Liver (tissue), 8 donors: ENCODE measurements at regions not wholly inside any gene's neighbourhood (a gene's known extent, or its start where the extent isn't known, plus 50 kb on each side); places are given as distances from the start of the nearest gene placed in this dataset.

ENCODE experiments used
- DNase-seq: peaks from one replicate; pipeline ENCODE4 v3.0.0-alpha.2; 2017; ENCODE audit warnings: low spot score
- H3K27ac ChIP-seq, 2 donors: one replicate each; pipeline ENCODE4 v1.7.0; 2013; ENCODE audit warnings: inconsistent platforms in 2 of 2, low read length in 2 of 2, control low read depth in 1 of 2, low read depth in 1 of 2, mild to moderate bottlenecking in 1 of 2
- H3K27me3 ChIP-seq, 4 donors: one replicate each; pipeline versions ENCODE4 v1.6.1 to v1.7.0; 2013; ENCODE audit warnings: low read length in 3 of 4, inconsistent platforms in 1 of 4, mild to moderate bottlenecking in 1 of 4, moderate library complexity in 1 of 4; ENCODE audit not compliant: control insufficient read depth in 4 of 4, insufficient read depth in 4 of 4
- H3K36me3 ChIP-seq, 4 donors: one replicate each; pipeline versions ENCODE4 v1.6.1 to v1.7.0; 2013; ENCODE audit warnings: low read length in 3 of 4, mild to moderate bottlenecking in 3 of 4, low read depth in 1 of 4, moderate library complexity in 1 of 4; ENCODE audit not compliant: control insufficient read depth in 4 of 4, insufficient read depth in 3 of 4
- H3K4me1 ChIP-seq, 4 donors: one replicate each; pipeline versions ENCODE4 v1.6.1 to v1.7.0; 2013; ENCODE audit warnings: low read length in 3 of 4, mild to moderate bottlenecking in 3 of 4, moderate library complexity in 1 of 4; ENCODE audit not compliant: control insufficient read depth in 4 of 4, insufficient read depth in 4 of 4
- H3K4me3 ChIP-seq, 3 donors: one replicate each; pipeline versions ENCODE4 v1.6.1 to v1.7.0; 2013; ENCODE audit warnings: low read length in 3 of 3, control low read depth in 1 of 3, low read depth in 1 of 3, mild to moderate bottlenecking in 1 of 3
- H3K9ac ChIP-seq, 2 donors: one replicate each; pipeline ENCODE4 v1.7.0; 2013; ENCODE audit warnings: low read length in 2 of 2, mild to moderate bottlenecking in 2 of 2, moderate library complexity in 2 of 2, control low read depth in 1 of 2, low read depth in 1 of 2
- H3K9me3 ChIP-seq, 4 donors: one replicate each; pipeline versions ENCODE4 v1.6.1 to v1.7.0; 2013; ENCODE audit warnings: low read length in 3 of 4; ENCODE audit not compliant: control insufficient read depth in 4 of 4
- ATF3 ChIP-seq: IDR thresholded peaks from 2 replicates; pipeline ENCODE4 v1.6.1; 2016; ENCODE audit warnings: antibody characterized with exemption
- CTCF ChIP-seq: fragments of 150-350 bp; IDR thresholded peaks from 2 replicates; pipeline ENCODE4 v1.5.1; 2017; ENCODE audit warnings: improper control_type of control experiment, low read depth, low read length; ENCODE audit not compliant: missing input control
- EGR1 ChIP-seq, 2 donors: IDR thresholded peaks; 2 replicates each; pipeline ENCODE4 v1.6.1; 2016 to 2018; ENCODE audit warnings: antibody characterized with exemption in 2 of 2, low read depth in 2 of 2
- FOXA1 ChIP-seq: IDR thresholded peaks from 2 replicates; pipeline ENCODE4 v1.6.1; 2016; ENCODE audit warnings: antibody characterized with exemption
- FOXA2 ChIP-seq: IDR thresholded peaks from 2 replicates; pipeline ENCODE4 v1.6.1; 2016; ENCODE audit warnings: antibody characterized with exemption
- HNF4A ChIP-seq, 2 donors: conservative IDR thresholded peaks; 2 replicates each; pipeline ENCODE4 v1.6.1; 2016; ENCODE audit warnings: antibody characterized with exemption in 2 of 2, mild to moderate bottlenecking in 2 of 2
- HNF4G ChIP-seq: IDR thresholded peaks from 2 replicates; pipeline ENCODE4 v1.6.1; 2016; ENCODE audit warnings: antibody characterized with exemption
- JUND ChIP-seq, 2 donors: IDR thresholded peaks; 2 replicates each; pipeline ENCODE4 v1.6.1; 2016; ENCODE audit warnings: antibody characterized with exemption in 2 of 2
- MAX ChIP-seq: IDR thresholded peaks from 2 replicates; pipeline ENCODE4 v1.6.1; 2016; ENCODE audit warnings: antibody characterized with exemption
- NR2F2 ChIP-seq: IDR thresholded peaks from 2 replicates; pipeline ENCODE4 v1.6.1; 2016; ENCODE audit warnings: antibody characterized with exemption
- RAD21 ChIP-seq, 2 donors: IDR thresholded peaks; 2 replicates each; pipeline ENCODE4 v1.6.1; 2016; ENCODE audit warnings: antibody characterized with exemption in 2 of 2, mild to moderate bottlenecking in 2 of 2
- RXRA ChIP-seq, 2 donors: IDR thresholded peaks; 2 replicates each; pipeline ENCODE4 v1.6.1; 2017 to 2018; ENCODE audit warnings: antibody characterized with exemption in 2 of 2, mild to moderate bottlenecking in 1 of 2
- SP1 ChIP-seq: IDR thresholded peaks from 2 replicates; pipeline ENCODE4 v1.6.1; 2018; ENCODE audit warnings: antibody characterized with exemption, mild to moderate bottlenecking
- TAF1 ChIP-seq: conservative IDR thresholded peaks from 2 replicates; pipeline ENCODE4 v1.6.1; 2016; ENCODE audit warnings: antibody characterized with exemption, mild to moderate bottlenecking
- YY1 ChIP-seq: IDR thresholded peaks from 2 replicates; pipeline ENCODE4 v1.6.1; 2016; ENCODE audit warnings: antibody characterized with exemption, mild to moderate bottlenecking
- WGBS: extraction: QIAGEN DNeasy Blood & Tissue Kit; methylation state at CpG from one replicate; pipeline ENCODE4 v1.1.7; 2013; 5-methylcytosine and 5-hydroxymethylcytosine counted together
- TF ChIP-seq, protein P1 (sequence below): IDR thresholded peaks from 2 replicates; pipeline ENCODE4 v1.6.1; 2016; ENCODE audit warnings: antibody characterized with exemption, mild to moderate bottlenecking
- TF ChIP-seq, protein P2 (sequence below): IDR thresholded peaks from 2 replicates; pipeline ENCODE4 v1.6.1; 2016; ENCODE audit warnings: antibody characterized with exemption
- donor health status: healthy.
- donor health status: healthy.
- donor health status: healthy.
- donor health status: healthy.
- donor health status: healthy.

DNA sequence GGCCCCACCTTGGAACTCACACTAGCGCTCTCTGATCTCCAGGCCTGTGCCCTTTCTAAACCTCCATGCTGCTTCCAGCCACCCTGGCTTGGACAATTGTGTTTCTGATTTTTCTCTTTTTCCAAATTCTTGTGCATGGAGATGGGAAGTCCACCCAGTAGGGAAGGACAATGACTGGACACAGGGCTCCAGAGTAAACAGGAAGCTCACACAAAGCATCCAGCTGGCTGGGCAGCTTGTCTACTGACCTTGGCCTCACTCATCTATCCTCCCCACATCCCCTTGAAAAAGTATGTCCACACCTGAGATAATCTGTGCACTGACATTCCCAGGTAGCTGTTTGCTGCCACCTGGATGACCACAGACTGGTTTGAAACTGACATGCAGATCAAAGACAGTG, 331.2 kb upstream of the MAF start:
- Histone ChIP-seq H3K4me3 (no peak overlapping the region), H3K4me1 (no peaks in the 10 kb centered on the region)
- WGBS, result 99% methylated on average over 1 of the region's 1 CpG

GRCh38 chr16:79929260-79929965, 328.9 kb upstream of the MAF start:
- Histone ChIP-seq H3K4me1 (no peaks in the 10 kb centered on the region), H3K36me3 (no peaks in the 10 kb centered on the region), H3K4me3 (no peak overlapping the region), H3K27ac (no peak overlapping the region), H3K9me3 (no peaks in the 10 kb centered on the region), H3K9ac (no peak overlapping the region), H3K27me3 (no peaks in the 10 kb centered on the region)
- DNase-seq, result no peak
- 61% methylated on average over 2 of the region's 2 CpGs for WGBS
- no peak for TF ChIP-seq TAF1
- TF ChIP-seq NR2F2, result no peak
- no peak for TF ChIP-seq HNF4G
- no peak for TF ChIP-seq EGR1 (IDR thresholded peaks at IDR 0.05; ENCODE audit: low read depth in 2 of 2)
- no peak for TF ChIP-seq FOXA1
- TF ChIP-seq FOXA2, result no peak
- TF ChIP-seq HNF4A (conservative IDR thresholded peaks at IDR 0.05), result no peak
- TF ChIP-seq JUND (IDR thresholded peaks at IDR 0.05), result no peak
- no peak for TF ChIP-seq RXRA (IDR thresholded peaks at IDR 0.05)
- no peak for TF ChIP-seq CTCF
- TF ChIP-seq RAD21 (IDR thresholded peaks at IDR 0.05), result no peak
- TF ChIP-seq, protein P1, sequence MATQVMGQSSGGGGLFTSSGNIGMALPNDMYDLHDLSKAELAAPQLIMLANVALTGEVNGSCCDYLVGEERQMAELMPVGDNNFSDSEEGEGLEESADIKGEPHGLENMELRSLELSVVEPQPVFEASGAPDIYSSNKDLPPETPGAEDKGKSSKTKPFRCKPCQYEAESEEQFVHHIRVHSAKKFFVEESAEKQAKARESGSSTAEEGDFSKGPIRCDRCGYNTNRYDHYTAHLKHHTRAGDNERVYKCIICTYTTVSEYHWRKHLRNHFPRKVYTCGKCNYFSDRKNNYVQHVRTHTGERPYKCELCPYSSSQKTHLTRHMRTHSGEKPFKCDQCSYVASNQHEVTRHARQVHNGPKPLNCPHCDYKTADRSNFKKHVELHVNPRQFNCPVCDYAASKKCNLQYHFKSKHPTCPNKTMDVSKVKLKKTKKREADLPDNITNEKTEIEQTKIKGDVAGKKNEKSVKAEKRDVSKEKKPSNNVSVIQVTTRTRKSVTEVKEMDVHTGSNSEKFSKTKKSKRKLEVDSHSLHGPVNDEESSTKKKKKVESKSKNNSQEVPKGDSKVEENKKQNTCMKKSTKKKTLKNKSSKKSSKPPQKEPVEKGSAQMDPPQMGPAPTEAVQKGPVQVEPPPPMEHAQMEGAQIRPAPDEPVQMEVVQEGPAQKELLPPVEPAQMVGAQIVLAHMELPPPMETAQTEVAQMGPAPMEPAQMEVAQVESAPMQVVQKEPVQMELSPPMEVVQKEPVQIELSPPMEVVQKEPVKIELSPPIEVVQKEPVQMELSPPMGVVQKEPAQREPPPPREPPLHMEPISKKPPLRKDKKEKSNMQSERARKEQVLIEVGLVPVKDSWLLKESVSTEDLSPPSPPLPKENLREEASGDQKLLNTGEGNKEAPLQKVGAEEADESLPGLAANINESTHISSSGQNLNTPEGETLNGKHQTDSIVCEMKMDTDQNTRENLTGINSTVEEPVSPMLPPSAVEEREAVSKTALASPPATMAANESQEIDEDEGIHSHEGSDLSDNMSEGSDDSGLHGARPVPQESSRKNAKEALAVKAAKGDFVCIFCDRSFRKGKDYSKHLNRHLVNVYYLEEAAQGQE, result no peak
- no peak for TF ChIP-seq MAX

More for the DNA sequence above, 331.2 kb upstream of the MAF start:
- no peaks in the 10 kb centered on the region for H3K36me3 ChIP-seq
- TF ChIP-seq HNF4A (conservative IDR thresholded peaks at IDR 0.05), result no peak
- no peak for TF ChIP-seq JUND (IDR thresholded peaks at IDR 0.05)
- TF ChIP-seq ATF3, result no peak
- TF ChIP-seq EGR1 (IDR thresholded peaks at IDR 0.05; ENCODE audit: low read depth in 2 of 2), result no peak
- TF ChIP-seq SP1, result no peak
- no peak for TF ChIP-seq YY1
- TF ChIP-seq RXRA (IDR thresholded peaks at IDR 0.05), result no peak
- TF ChIP-seq FOXA1, result no peak
- TF ChIP-seq, protein P2, sequence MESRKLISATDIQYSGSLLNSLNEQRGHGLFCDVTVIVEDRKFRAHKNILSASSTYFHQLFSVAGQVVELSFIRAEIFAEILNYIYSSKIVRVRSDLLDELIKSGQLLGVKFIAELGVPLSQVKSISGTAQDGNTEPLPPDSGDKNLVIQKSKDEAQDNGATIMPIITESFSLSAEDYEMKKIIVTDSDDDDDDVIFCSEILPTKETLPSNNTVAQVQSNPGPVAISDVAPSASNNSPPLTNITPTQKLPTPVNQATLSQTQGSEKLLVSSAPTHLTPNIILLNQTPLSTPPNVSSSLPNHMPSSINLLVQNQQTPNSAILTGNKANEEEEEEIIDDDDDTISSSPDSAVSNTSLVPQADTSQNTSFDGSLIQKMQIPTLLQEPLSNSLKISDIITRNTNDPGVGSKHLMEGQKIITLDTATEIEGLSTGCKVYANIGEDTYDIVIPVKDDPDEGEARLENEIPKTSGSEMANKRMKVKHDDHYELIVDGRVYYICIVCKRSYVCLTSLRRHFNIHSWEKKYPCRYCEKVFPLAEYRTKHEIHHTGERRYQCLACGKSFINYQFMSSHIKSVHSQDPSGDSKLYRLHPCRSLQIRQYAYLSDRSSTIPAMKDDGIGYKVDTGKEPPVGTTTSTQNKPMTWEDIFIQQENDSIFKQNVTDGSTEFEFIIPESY, result no peak
- H3K9ac ChIP-seq, result no peak overlapping the region
- H3K27me3 ChIP-seq, result no peaks in the 10 kb centered on the region
- H3K9me3 ChIP-seq, result no peaks in the 10 kb centered on the region
- H3K27ac ChIP-seq, result no peak overlapping the region
- no peak for DNase-seq
